GM12892 (cell line): ENCODE measurements at regions not wholly inside any gene's neighbourhood (a gene's known extent, or its start where the extent isn't known, plus 50 kb on each side); places are given as distances from the start of the nearest gene placed in this dataset.

Source experiments
- DNase-seq: peaks from one replicate; pipeline ENCODE4 v3.0.0; 2011; ENCODE audit not compliant: insufficient read length
- FAIRE-seq: peaks from 2 replicates; lab custom pipeline; 2011; peaks lifted over from hg19 to GRCh38; lab: Jason Lieb, UNC
- POLR2A ChIP-seq: IDR thresholded peaks from 2 replicates; pipeline ENCODE4 v1.6.1; 2011; ENCODE audit warnings: low read depth, low read length, control low read depth
- POLR2AphosphoS5 ChIP-seq: IDR thresholded peaks from 2 replicates; pipeline ENCODE4 v1.6.1; 2011; ENCODE audit warnings: low read depth, low read length, control low read depth
- TAF1 ChIP-seq: IDR thresholded peaks from 2 replicates; pipeline ENCODE4 v1.6.1; 2011; ENCODE audit warnings: low read depth, mild to moderate bottlenecking, control low read depth, low read length, borderline replicate concordance

DNA sequence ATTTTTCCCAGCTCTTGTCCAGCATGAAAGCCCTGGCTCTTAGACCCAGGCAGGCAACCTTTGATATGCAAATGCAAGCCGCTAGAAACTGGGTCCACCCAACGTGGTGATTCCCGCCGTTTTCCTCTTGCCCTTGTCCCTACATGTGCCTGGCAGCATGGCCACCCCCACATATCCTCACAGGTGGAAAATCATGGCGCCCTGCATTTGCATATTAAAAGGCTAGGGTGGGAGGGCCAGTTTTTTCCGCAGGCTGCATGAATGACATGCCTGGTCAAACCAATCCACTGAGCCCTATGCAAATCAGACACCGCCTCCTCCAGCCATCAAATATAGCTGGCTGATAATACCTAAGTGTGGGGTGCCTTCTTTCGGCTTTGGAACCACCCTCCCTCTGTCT is 1091.8 kb upstream of the NXPH2 start:
- TF ChIP-seq POLR2A: no peak
- TF ChIP-seq POLR2AphosphoS5: no peak
- no peak for TF ChIP-seq TAF1
- FAIRE-seq: no peak
- no peak for DNase-seq

DNA sequence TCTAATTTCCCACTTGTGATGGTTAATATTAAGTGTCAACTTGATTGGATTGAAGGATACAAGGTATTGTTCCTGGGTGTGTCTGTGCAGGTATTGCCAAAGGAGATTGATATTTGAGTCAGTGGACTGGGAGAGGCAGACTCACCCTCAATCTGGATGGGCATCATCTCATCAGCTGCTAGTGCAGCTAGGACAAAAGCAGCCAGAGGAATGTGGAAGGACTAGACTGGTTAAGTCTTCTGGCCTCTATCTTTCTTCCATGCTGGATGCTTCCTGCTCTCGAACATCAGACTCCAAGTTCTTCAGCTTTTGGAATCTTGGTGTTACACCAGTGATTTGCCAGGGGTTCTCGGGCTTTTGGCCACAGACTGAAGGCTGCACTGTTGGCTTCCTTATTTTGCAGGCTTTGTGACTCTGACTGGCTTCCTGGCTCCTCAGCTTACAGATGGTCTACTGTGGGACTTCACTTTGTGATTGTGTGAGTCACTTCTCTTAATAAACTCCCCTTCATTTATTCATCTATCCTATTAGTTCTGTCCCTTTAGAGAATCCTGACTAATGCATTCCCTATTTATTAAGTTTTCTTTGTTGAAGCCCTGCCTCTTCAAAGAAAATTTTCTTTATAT is 1087.5 kb upstream of the NXPH2 start:
- no peak for DNase-seq
- no peak for TF ChIP-seq TAF1
- no peak for TF ChIP-seq POLR2AphosphoS5
- TF ChIP-seq POLR2A: no peak
- FAIRE-seq: no peak

DNA sequence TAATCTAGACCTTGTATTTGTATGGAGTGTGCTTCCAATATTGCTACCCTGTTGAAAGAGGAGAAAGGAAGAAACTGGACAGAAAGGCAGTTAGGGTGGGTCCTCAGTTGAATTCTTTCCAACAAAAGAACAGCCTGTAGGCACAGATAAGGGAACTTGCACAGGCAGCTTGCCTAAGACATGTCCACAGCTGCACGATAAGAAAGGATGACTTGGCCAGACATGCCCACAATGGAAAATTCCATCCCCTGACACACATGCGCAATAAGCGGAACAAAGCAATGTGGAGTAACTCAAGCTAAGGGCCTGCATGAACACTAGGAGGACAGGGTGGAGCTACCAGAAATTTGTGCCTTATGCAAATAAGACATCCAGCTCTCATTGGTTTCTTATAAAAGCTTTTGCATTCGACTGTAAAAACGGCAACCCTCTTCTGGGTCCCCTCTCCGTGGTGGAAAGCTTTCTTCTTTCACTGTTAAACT is 1084.7 kb upstream of the NXPH2 start:
- no peak for TF ChIP-seq POLR2A
- TF ChIP-seq TAF1: no peak
- TF ChIP-seq POLR2AphosphoS5: no peak
- no peak for DNase-seq
- no peak for FAIRE-seq

DNA sequence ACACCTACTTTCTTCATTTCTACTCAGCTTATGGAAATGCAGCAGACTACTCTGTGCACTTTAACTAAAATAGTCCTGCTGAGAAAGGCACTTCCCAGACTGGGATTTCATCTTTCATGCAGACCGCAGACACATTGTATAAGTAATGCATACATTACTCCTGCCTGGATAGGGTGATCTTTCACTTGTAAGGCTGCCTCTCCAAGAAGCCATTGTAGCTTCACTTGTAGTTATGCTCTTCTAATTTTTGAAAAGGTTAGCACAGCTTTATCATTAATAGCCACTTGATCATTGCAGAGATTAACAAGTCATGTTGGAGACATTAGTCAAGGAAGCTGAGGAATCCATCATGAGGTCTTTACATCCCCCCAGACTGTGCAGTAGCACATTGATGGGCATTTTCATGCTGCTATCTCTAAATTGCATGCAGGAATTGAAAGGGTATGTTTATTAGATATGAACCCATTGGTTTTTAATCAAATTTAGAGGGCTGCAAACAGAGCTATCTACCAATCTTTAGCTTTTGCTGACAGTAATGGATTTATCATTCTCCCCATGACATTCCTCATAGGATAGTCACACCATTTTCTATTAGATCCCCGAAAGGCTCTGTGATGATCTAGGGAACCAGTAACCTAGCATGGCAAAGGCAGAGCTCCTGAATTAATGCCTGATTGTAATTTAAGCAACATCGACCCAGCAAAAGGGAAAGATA is 1074.7 kb upstream of the NXPH2 start:
- DNase-seq (no peak), FAIRE-seq (no peak)
- TF ChIP-seq POLR2AphosphoS5 (no peak), TAF1 (no peak), POLR2A (no peak)

DNA sequence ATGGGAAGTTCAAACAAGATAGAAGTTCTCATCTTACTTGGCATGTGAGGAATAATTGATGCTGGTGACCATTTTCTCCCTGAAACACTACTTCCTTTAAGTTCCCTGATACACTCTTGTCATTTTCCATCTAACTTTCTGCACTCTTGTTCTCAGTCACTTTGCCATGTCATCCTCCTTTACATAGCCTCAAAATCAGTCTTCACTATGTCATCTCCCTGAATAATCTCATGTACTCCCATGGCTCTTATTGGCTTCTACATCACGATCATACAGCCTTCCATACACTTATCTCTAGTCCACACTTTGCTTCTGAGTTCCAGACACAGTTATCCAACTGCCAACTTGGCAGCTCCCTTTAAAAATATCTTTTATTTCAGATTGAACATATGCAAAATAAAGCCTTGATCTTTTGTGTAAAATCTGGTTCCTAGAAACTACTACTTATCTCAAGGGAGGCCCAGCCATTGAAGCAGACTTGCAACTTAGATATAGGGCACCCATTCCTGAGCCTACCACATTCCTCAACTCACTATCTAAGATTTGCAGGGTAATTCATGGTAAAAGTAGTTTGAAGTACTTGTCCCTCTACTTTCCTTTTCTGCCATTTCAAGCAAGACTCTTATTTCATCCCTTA is 1070.2 kb upstream of the NXPH2 start:
- DNase-seq: no peak
- no peak for FAIRE-seq

DNA sequence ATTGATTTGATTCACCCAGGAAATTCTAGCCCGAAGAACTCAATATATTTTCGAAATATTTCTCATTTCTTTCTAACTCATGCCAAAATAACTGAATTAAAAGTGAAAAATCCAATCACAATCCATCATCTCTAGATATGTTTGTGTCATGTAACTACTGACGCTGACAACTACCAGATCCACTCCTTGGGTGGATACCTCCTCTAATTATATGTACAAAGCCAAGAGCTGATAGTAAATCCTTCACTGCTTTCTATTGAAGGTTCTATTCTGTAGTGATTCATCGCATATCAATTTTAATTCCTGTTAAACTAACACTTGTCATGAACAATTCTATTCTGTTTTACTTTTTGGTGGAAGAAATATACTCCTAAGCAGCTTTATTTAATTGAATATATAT is 1056.6 kb upstream of the NXPH2 start:
- no peak for DNase-seq
- no peak for FAIRE-seq
- TF ChIP-seq TAF1 (no peak), POLR2AphosphoS5 (no peak), POLR2A (no peak)

More for the DNA sequence above, 1070.2 kb upstream of the NXPH2 start:
- TF ChIP-seq POLR2AphosphoS5 (no peak), POLR2A (no peak), TAF1 (no peak)

DNA sequence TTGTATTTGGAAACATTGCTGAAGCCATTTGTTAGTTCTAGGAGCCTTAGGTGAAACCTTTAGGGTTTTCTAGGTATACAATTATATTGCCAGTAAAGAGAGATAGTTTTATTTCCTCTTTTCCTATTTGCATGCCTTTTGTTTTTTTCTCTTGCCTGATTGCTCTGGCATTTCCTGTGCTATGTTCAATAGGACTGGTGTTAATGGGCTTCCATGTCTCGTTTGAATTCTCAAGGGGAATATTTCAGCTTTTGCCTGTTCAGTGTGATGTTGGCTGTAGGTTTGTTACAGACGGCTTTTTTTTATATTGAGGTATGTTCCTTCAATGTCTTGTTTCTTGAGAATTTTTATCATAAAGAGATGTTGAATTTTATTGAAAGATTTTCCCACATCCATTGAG is 1054.9 kb upstream of the NXPH2 start:
- DNase-seq (no peak), FAIRE-seq (no peak)
- TF ChIP-seq POLR2A: no peak
- TF ChIP-seq POLR2AphosphoS5: no peak
- no peak for TF ChIP-seq TAF1

DNA sequence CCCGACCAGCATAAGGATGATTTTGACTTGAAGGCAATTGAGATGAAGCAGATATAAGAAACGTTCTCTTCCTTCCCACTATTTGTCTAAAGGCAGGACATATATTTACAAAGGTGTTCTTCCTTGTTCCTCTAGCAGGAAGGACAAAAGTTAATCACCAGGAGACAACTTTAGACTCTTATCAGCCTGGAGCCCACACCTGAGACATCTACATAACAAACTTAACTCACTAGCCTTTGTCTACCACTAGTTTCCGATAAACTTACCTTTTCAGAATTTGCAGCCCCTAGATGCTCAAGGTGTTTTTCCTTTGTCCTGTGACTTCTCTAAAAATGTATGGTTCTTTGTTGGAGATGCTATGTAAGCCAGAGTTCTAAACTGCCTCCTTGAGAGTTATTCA is 1047.8 kb upstream of the NXPH2 start:
- FAIRE-seq (no peak), DNase-seq (no peak)
- TF ChIP-seq POLR2A (no peak), POLR2AphosphoS5 (no peak), TAF1 (no peak)

DNA sequence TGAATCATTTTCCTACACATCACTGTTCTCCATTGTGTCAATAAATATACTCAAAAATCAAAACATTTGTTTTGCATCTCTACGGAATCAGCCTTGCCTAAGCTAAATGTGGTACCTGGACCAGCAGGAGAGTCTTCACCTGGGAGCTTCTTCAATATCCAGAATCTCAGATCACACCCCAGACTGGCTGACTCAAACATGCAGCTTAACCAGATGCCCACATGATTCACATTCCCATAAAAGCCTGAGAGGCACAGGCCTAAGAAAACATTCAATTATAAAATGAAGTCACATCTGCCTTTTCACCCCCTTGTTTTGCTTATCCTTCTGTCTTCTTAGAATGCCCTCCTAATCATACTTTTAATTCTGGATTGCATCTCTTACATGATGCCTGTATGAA is 1045.5 kb upstream of the NXPH2 start:
- FAIRE-seq (no peak), DNase-seq (no peak)
- TF ChIP-seq POLR2A: no peak
- no peak for TF ChIP-seq TAF1
- no peak for TF ChIP-seq POLR2AphosphoS5

DNA sequence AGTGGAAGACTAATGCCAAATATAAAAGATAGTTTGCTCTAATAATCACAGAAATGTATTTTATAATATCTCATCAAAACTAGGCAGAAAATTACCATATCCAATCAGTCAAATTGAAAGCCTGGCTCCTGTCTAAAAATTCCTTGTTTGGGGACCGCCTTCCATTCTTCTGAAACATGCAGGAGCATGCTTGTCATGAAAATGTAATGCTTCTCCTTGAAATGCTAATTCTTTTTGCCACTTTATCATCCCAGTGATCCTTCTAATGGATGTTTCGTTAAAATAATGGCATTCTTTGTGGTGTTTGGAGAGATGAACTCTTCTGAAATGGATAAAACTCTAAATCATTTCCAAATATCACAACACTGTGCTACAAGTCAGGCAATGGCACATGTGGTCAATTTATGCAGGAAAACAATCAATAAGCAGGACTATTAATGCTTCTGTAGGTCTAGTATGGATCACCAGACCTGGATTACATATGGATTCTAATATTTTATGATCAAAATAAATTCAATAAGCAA is 1039.1 kb upstream of the NXPH2 start:
- TF ChIP-seq POLR2A (no peak), TAF1 (no peak), POLR2AphosphoS5 (no peak)
- no peak for DNase-seq
- FAIRE-seq: no peak

DNA sequence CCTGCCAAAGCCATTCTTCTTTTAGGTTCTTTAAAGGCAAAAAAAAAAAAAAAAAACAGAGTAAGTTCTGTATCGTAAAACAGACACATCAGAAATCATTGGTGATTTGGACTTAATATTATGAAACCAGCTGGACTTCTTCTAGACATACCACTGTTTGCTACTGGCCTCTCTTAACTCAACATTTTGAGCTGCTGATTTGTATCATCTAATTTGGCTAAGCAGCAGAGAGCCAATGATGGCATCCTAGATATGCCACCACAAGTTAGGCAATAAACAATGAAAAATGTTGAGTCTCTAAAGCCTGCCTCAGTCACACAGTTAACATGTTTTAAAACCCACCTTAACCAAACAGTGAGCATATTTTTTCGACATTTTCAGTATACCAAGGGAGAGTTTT is 1034.3 kb upstream of the NXPH2 start:
- no peak for FAIRE-seq

DNA sequence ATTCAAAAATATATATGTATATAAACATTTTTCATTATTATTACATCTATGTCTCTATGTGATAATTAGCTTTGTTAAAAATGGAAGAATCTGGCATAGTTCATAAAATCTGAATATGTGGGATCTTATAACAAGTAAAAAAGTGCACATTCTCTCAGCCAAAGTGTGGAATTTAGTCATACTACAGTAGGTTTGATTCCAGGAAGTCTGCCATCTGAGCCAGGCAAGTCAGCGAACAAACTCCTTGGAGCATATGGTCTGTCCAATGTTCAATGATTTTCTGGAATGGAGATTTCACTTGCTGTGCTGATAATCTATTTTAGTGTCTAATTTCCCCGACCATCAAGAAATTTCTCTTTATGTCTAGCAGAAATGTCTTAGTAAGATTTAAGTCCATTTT is 1033.2 kb upstream of the NXPH2 start:
- no peak for TF ChIP-seq TAF1
- TF ChIP-seq POLR2A: no peak
- DNase-seq (no peak), FAIRE-seq (no peak)

More for the DNA sequence above, 1034.3 kb upstream of the NXPH2 start:
- TF ChIP-seq POLR2A: no peak
- no peak for DNase-seq
